ENCODE measurements at regions not wholly inside any gene's neighbourhood (a gene's known extent, or its start where the extent isn't known, plus 50 kb on each side); places are given as distances from the start of the nearest gene placed in this dataset.
"Not testable (repeated sequence)": the region's sequence is repeated elsewhere in the genome, so short reads cannot be mapped to it uniquely, and the experiment has no call there.

DNA sequence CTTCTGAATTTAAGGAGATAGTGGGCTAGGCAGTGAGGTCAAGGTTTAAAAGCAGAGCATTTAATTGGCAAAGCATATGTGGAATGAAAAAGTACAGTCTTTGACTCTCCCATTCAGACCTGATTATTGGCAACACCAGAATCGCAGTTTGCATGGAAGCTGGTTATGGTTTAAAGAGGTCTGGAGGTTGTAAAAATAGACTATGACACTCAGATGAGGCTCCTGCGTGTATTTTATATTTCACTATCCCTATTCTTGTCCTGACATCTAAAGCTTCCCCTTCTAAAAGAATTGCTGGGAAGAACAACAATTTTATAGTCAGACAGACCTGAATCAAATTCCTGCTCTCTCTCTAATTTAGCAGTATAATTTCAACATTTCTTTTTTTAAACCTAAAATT lies 302.9 kb downstream of the PCDH7 start:
- TF ChIP-seq, protein P1, sequence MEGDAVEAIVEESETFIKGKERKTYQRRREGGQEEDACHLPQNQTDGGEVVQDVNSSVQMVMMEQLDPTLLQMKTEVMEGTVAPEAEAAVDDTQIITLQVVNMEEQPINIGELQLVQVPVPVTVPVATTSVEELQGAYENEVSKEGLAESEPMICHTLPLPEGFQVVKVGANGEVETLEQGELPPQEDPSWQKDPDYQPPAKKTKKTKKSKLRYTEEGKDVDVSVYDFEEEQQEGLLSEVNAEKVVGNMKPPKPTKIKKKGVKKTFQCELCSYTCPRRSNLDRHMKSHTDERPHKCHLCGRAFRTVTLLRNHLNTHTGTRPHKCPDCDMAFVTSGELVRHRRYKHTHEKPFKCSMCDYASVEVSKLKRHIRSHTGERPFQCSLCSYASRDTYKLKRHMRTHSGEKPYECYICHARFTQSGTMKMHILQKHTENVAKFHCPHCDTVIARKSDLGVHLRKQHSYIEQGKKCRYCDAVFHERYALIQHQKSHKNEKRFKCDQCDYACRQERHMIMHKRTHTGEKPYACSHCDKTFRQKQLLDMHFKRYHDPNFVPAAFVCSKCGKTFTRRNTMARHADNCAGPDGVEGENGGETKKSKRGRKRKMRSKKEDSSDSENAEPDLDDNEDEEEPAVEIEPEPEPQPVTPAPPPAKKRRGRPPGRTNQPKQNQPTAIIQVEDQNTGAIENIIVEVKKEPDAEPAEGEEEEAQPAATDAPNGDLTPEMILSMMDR (IDR thresholded peaks at IDR 0.05; ENCODE audit: insufficient read depth in 1 of 2, low read depth in 1 of 2, low read length in 1 of 2, severe bottlenecking in 1 of 2, unreplicated experiment in 1 of 2), result no peak
- H3K4me3 Mint-ChIP-seq (ENCODE audit: unreplicated experiment), result no peak overlapping the region
- H3K27ac Mint-ChIP-seq (ENCODE audit: unreplicated experiment), result no peak overlapping the region
- no TSS peak for BruUV-seq (replicated peaks)
- no peak overlapping the region for H3K4me3 ChIP-seq (ENCODE audit: low read depth, low read length)
- CTCF ChIA-PET, result no interaction called here
- POLR2A ChIA-PET, result no interaction called here
- no peaks in the 10 kb centered on the region for H3K27me3 ChIP-seq (replicated peaks; ENCODE audit: control insufficient read depth, insufficient read depth, low read length)
- H3K4me1 Mint-ChIP-seq (ENCODE audit: low read depth, unreplicated experiment), result peaks cover 29% of the 10 kb centered on the region
- no peaks in the 10 kb centered on the region for H3K9me3 Mint-ChIP-seq (ENCODE audit: unreplicated experiment)
- H3K4me1 ChIP-seq, result peaks cover 8% of the 10 kb centered on the region
- no peaks in the 10 kb centered on the region for H3K27me3 Mint-ChIP-seq (ENCODE audit: insufficient read depth, unreplicated experiment)
- DNase-seq, result no peak
- no peaks in the 10 kb centered on the region for H3K36me3 ChIP-seq (ENCODE audit: control insufficient read depth, insufficient read depth, low read length)
- intact Hi-C loops (cut with micrococcal nuclease; ENCODE audit: unreplicated experiment), result no loop called here
- no peaks in the 10 kb centered on the region for H3K9me3 ChIP-seq
- H3K36me3 Mint-ChIP-seq (ENCODE audit: insufficient read depth, unreplicated experiment), result no peaks in the 10 kb centered on the region

GRCh38 chr4:31023742-31024141 lies 303.6 kb downstream of the PCDH7 start:
- BruUV-seq (replicated peaks), result no TSS peak
- no peaks in the 10 kb centered on the region for H3K36me3 Mint-ChIP-seq (ENCODE audit: insufficient read depth, unreplicated experiment)
- H3K4me3 Mint-ChIP-seq (ENCODE audit: unreplicated experiment), result no peak overlapping the region
- H3K27ac Mint-ChIP-seq (ENCODE audit: unreplicated experiment), result no peak overlapping the region
- TF ChIP-seq, protein P1 (IDR thresholded peaks at IDR 0.05; ENCODE audit: insufficient read depth in 1 of 2, low read depth in 1 of 2, low read length in 1 of 2, severe bottlenecking in 1 of 2, unreplicated experiment in 1 of 2), result no peak
- no peak overlapping the region for H3K4me3 ChIP-seq (ENCODE audit: low read depth, low read length)
- ChIA-PET CTCF (no interaction called here), POLR2A (no interaction called here)
- intact Hi-C loops (cut with micrococcal nuclease; ENCODE audit: unreplicated experiment), result no loop called here
- no peaks in the 10 kb centered on the region for H3K9me3 Mint-ChIP-seq (ENCODE audit: unreplicated experiment)
- no peaks in the 10 kb centered on the region for H3K9me3 ChIP-seq
- peaks cover 8% of the 10 kb centered on the region for H3K4me1 ChIP-seq
- no peaks in the 10 kb centered on the region for H3K27me3 ChIP-seq (replicated peaks; ENCODE audit: control insufficient read depth, insufficient read depth, low read length)
- H3K27me3 Mint-ChIP-seq (ENCODE audit: insufficient read depth, unreplicated experiment), result no peaks in the 10 kb centered on the region
- peaks cover 29% of the 10 kb centered on the region for H3K4me1 Mint-ChIP-seq (ENCODE audit: low read depth, unreplicated experiment)
- no peaks in the 10 kb centered on the region for H3K36me3 ChIP-seq (ENCODE audit: control insufficient read depth, insufficient read depth, low read length)
- no peak for DNase-seq

DNA sequence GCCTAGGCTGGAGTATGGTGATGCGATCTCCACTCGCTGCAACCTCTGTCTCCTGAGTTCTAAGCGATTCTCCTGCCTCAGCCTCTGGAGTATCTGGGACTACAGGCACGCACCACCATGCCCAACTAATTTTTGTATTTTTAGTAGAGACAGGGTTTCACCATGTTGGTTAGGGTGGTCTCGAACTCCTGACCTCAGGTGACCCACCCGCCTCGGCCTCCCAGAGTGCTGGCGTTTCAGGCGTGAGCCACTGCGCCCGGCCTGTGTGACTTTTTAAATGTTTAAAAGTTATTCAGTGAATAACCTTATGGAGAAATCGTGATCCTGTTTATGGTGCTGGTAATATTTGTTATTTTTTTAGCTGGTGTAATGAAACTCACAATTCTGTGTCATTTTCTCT lies 304.6 kb downstream of the PCDH7 start:
- H3K9me3 ChIP-seq; CTCF ChIA-PET; POLR2A ChIA-PET; DNase-seq; BruUV-seq (replicated peaks); H3K36me3 Mint-ChIP-seq (ENCODE audit: insufficient read depth, unreplicated experiment); H3K27me3 ChIP-seq (replicated peaks; ENCODE audit: control insufficient read depth, insufficient read depth, low read length); H3K27ac Mint-ChIP-seq (ENCODE audit: unreplicated experiment); H3K4me1 ChIP-seq; H3K9me3 Mint-ChIP-seq (ENCODE audit: unreplicated experiment); H3K4me3 ChIP-seq (ENCODE audit: low read depth, low read length); H3K27me3 Mint-ChIP-seq (ENCODE audit: insufficient read depth, unreplicated experiment); H3K36me3 ChIP-seq (ENCODE audit: control insufficient read depth, insufficient read depth, low read length); H3K4me3 Mint-ChIP-seq (ENCODE audit: unreplicated experiment); intact Hi-C loops (cut with micrococcal nuclease; ENCODE audit: unreplicated experiment): not testable (repeated sequence)
- H3K4me1 Mint-ChIP-seq (ENCODE audit: low read depth, unreplicated experiment), result peaks cover 24% of the 10 kb centered on the region

DNA sequence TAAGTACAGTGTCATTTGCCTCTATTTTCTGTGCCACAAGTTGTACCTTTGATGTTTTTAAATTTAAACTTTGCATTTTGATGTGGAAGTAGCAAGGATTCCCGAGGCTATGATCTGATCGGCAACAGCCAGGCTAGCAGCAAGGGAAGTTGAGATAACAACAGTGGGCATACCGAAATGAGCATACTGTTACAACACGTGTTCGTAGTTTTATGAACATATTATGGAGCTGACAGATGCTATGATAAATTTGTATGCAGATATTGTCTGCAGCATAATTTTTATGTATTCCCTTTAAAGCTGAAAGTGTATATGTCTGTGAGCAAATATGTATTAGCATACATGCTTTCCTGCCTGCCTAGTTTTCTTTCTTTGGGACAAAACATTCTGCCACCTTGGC lies 306.1 kb downstream of the PCDH7 start:
- BruUV-seq (replicated peaks), result no TSS peak
- no peaks in the 10 kb centered on the region for H3K4me1 ChIP-seq
- ChIA-PET POLR2A (no interaction called here), CTCF (no interaction called here)
- intact Hi-C loops (cut with micrococcal nuclease; ENCODE audit: unreplicated experiment), result no loop called here
- Mint-ChIP-seq H3K9me3 (ENCODE audit: unreplicated experiment) (no peaks in the 10 kb centered on the region), H3K4me1 (ENCODE audit: low read depth, unreplicated experiment) (peaks cover 12% of the 10 kb centered on the region), H3K27ac (ENCODE audit: unreplicated experiment) (no peak overlapping the region), H3K36me3 (ENCODE audit: insufficient read depth, unreplicated experiment) (no peaks in the 10 kb centered on the region), H3K27me3 (ENCODE audit: insufficient read depth, unreplicated experiment) (no peaks in the 10 kb centered on the region), H3K4me3 (ENCODE audit: unreplicated experiment) (no peak overlapping the region)
- no peaks in the 10 kb centered on the region for H3K9me3 ChIP-seq
- H3K4me3 ChIP-seq (ENCODE audit: low read depth, low read length), result no peak overlapping the region
- no peaks in the 10 kb centered on the region for H3K27me3 ChIP-seq (replicated peaks; ENCODE audit: control insufficient read depth, insufficient read depth, low read length)
- TF ChIP-seq, protein P1 (IDR thresholded peaks at IDR 0.05; ENCODE audit: insufficient read depth in 1 of 2, low read depth in 1 of 2, low read length in 1 of 2, severe bottlenecking in 1 of 2, unreplicated experiment in 1 of 2), result no peak
- no peaks in the 10 kb centered on the region for H3K36me3 ChIP-seq (ENCODE audit: control insufficient read depth, insufficient read depth, low read length)
- no peak for DNase-seq

All from Caco-2 (cell line).